Breast epithelium (tissue), 3 donors: ENCODE measurements at regions not wholly inside any gene's neighbourhood (a gene's known extent, or its start where the extent isn't known, plus 50 kb on each side); places are given as distances from the start of the nearest gene placed in this dataset.

ENCODE experiments used
- CTCF ChIP-seq, 3 donors: fragments of 450-650 bp; IDR thresholded peaks; one replicate each; pipeline ENCODE4 v1.5.1; 2016 to 2017; ENCODE audit warnings: antibody characterized with exemption in 3 of 3, mild to moderate bottlenecking in 3 of 3, moderate library complexity in 3 of 3
- POLR2A ChIP-seq: fragments of 450-650 bp; IDR thresholded peaks from one replicate; pipeline ENCODE4 v1.6.1; 2016; ENCODE audit warnings: antibody characterized with exemption, mild to moderate bottlenecking, moderate library complexity
- POLR2AphosphoS5 ChIP-seq, 3 donors: sonication (generic); formaldehyde crosslinking; IDR thresholded peaks; one replicate each; pipeline ENCODE4 v1.6.1; 2017; ENCODE audit warnings: antibody characterized with exemption in 3 of 3

GRCh38 chr10:90245623-90246022, 544.2 kb downstream of the KIF20B start:
- TF ChIP-seq POLR2A: no peak
- TF ChIP-seq POLR2AphosphoS5 (IDR thresholded peaks at IDR 0.05): no peak
- TF ChIP-seq CTCF (IDR thresholded peaks at IDR 0.05): no peak
